ENCODE measurements at regions not wholly inside any gene's neighbourhood (a gene's known extent, or its start where the extent isn't known, plus 50 kb on each side); places are given as distances from the start of the nearest gene placed in this dataset.
"Not testable (repeated sequence)": the region's sequence is repeated elsewhere in the genome, so short reads cannot be mapped to it uniquely, and the experiment has no call there.

- no peak for DNase-seq (ENCODE audit: low read depth)
- H3K4me3 ChIP-seq (replicated peaks; ENCODE audit: low read depth, low read length), result no peak overlapping the region
- TF ChIP-seq CTCF (IDR thresholded peaks at IDR 0.05; ENCODE audit: low read length, missing control alignments), result no peak
Measured at GRCh38 chr5:91941588-91941987, 558.5 kb upstream of the ARRDC3 start.

- H3K4me3 ChIP-seq (replicated peaks; ENCODE audit: low read depth, low read length), result no peak overlapping the region
- peak; percentile 3 for DNase-seq (ENCODE audit: low read depth)
- no peak for TF ChIP-seq CTCF (IDR thresholded peaks at IDR 0.05; ENCODE audit: low read length, missing control alignments)
Measured at GRCh38 chr5:91938441-91938840, 555.3 kb upstream of the ARRDC3 start.

GRCh38 chr5:91937121-91937520, 554.0 kb upstream of the ARRDC3 start:
- peak; percentile 3 for DNase-seq (ENCODE audit: low read depth)
- TF ChIP-seq CTCF (IDR thresholded peaks at IDR 0.05; ENCODE audit: low read length, missing control alignments), result no peak
- no peak overlapping the region for H3K4me3 ChIP-seq (replicated peaks; ENCODE audit: low read depth, low read length)

GRCh38 chr5:91929522-91929817, 546.4 kb upstream of the ARRDC3 start:
- no peak for TF ChIP-seq CTCF (IDR thresholded peaks at IDR 0.05; ENCODE audit: low read length, missing control alignments)
- no peak for DNase-seq (ENCODE audit: low read depth)

GRCh38 chr5:91928754-91929521, 545.8 kb upstream of the ARRDC3 start:
- DNase-seq (ENCODE audit: low read depth), result peak; percentile 32
- TF ChIP-seq CTCF (IDR thresholded peaks at IDR 0.05; ENCODE audit: low read length, missing control alignments), result peak; percentile 55

More at GRCh38 chr5:91929522-91929817, 546.4 kb upstream of the ARRDC3 start:
- no peak overlapping the region for H3K4me3 ChIP-seq (replicated peaks; ENCODE audit: low read depth, low read length)

GRCh38 chr5:91927439-91927838, 544.3 kb upstream of the ARRDC3 start:
- no peak for TF ChIP-seq CTCF (IDR thresholded peaks at IDR 0.05; ENCODE audit: low read length, missing control alignments)

More at GRCh38 chr5:91928754-91929521, 545.8 kb upstream of the ARRDC3 start:
- no peak overlapping the region for H3K4me3 ChIP-seq (replicated peaks; ENCODE audit: low read depth, low read length)

GRCh38 chr5:91925249-91925648, 542.1 kb upstream of the ARRDC3 start:
- no peak for DNase-seq (ENCODE audit: low read depth)
- no peak overlapping the region for H3K4me3 ChIP-seq (replicated peaks; ENCODE audit: low read depth, low read length)
- no peak for TF ChIP-seq CTCF (IDR thresholded peaks at IDR 0.05; ENCODE audit: low read length, missing control alignments)

More at GRCh38 chr5:91927439-91927838, 544.3 kb upstream of the ARRDC3 start:
- DNase-seq (ENCODE audit: low read depth), result no peak
- no peak overlapping the region for H3K4me3 ChIP-seq (replicated peaks; ENCODE audit: low read depth, low read length)

GRCh38 chr5:91917037-91917814, 534.1 kb upstream of the ARRDC3 start:
- H3K4me3 ChIP-seq (replicated peaks; ENCODE audit: low read depth, low read length); DNase-seq (ENCODE audit: low read depth): not testable (repeated sequence)
